H1 (cell line): ENCODE measurements at regions not wholly inside any gene's neighbourhood (a gene's known extent, or its start where the extent isn't known, plus 50 kb on each side); places are given as distances from the start of the nearest gene placed in this dataset.

Experiments
- CTCF ChIA-PET: fragments of 300-600 bp; sonication (Branson Sonifier 250); formaldehyde crosslinking; loops from one replicate; lab custom pipeline; 2021; ENCODE audit not compliant: partially characterized antibody; lab: Charles Lee
- POLR2A ChIA-PET: fragments of 300-600 bp; sonication (Branson Sonifier 250); formaldehyde crosslinking; loops from one replicate; lab custom pipeline; 2021; ENCODE audit warnings: inconsistent platforms; ENCODE audit not compliant: partially characterized antibody; lab: Charles Lee
- DNase-seq, 2 experiments: peaks; one replicate each; pipeline versions ENCODE4 v3.0.0 to v3.0.0-alpha.2; 2010 to 2022; ENCODE audit warnings: low spot score in 2 of 2, low read depth in 1 of 2, mixed read lengths in 1 of 2
- FAIRE-seq: peaks from 2 replicates; lab custom pipeline; 2011; peaks lifted over from hg19 to GRCh38; lab: Jason Lieb, UNC
- H2AFZ ChIP-seq: 2 replicates; pipeline ENCODE4 v1.8.1; 2012; ENCODE audit warnings: low read length, inconsistent platforms
- H2AK5ac ChIP-seq: 2 replicates; pipeline ENCODE4 v1.6.1; 2013; ENCODE audit warnings: low read depth, low read length
- H2BK120ac ChIP-seq: replicated peaks from 2 replicates; pipeline ENCODE3; 2013; ENCODE audit warnings: low read depth, low read length, inconsistent platforms
- H2BK12ac ChIP-seq: 2 replicates; pipeline ENCODE4 v1.6.1; 2013; ENCODE audit warnings: low read depth, low read length
- H2BK15ac ChIP-seq: 2 replicates; pipeline ENCODE4 v1.6.1; 2013; ENCODE audit warnings: low read length
- H2BK20ac ChIP-seq: 2 replicates; pipeline ENCODE4 v1.6.1; 2013; ENCODE audit warnings: low read length
- H2BK5ac ChIP-seq: 2 replicates; pipeline ENCODE4 v1.6.1; 2013; ENCODE audit warnings: low read depth, low read length
- H3K14ac ChIP-seq: 2 replicates; pipeline ENCODE4 v1.6.1; 2013; ENCODE audit warnings: inconsistent platforms; ENCODE audit not compliant: insufficient read length
- H3K18ac ChIP-seq: 2 replicates; pipeline ENCODE4 v1.6.1; 2013; ENCODE audit warnings: low read length; ENCODE audit errors: extremely low read depth
- H3K23ac ChIP-seq: 2 replicates; pipeline ENCODE4 v1.6.1; 2013; ENCODE audit warnings: inconsistent platforms; ENCODE audit not compliant: insufficient read length
- H3K23me2 ChIP-seq: 2 replicates; pipeline ENCODE4 v1.6.1; 2013; ENCODE audit warnings: low read depth, low read length
- H3K27ac ChIP-seq: 2 replicates; pipeline ENCODE4 v1.6.1; 2011; ENCODE audit warnings: low read depth, low read length, inconsistent platforms
- H3K27me3 ChIP-seq, 4 experiments: replicated peaks in 1 of 4; 1 replicate in 1 of 4; 2 replicates in 3 of 4; pipeline versions ENCODE4 v1.6.1 to v1.8.1; 2011 to 2013; ENCODE audit warnings: low read length in 3 of 4, mild to moderate bottlenecking in 3 of 4, inconsistent platforms in 2 of 4, mixed read lengths in 2 of 4, moderate library complexity in 1 of 4; ENCODE audit not compliant: control insufficient read depth in 3 of 4, insufficient read depth in 3 of 4; ENCODE audit errors: extremely low read depth in 1 of 4
- H3K36me3 ChIP-seq, 4 experiments: 2 replicates each; pipeline versions ENCODE4 v1.6.1 to v1.8.1; 2011 to 2013; ENCODE audit warnings: mild to moderate bottlenecking in 4 of 4, low read length in 3 of 4, moderate library complexity in 2 of 4, control low read depth in 1 of 4, inconsistent platforms in 1 of 4; ENCODE audit not compliant: insufficient read depth in 4 of 4, control insufficient read depth in 2 of 4
- H3K4ac ChIP-seq: replicated peaks from 2 replicates; pipeline ENCODE3; 2013; ENCODE audit warnings: low read length, low read depth, mixed read lengths, inconsistent platforms; ENCODE audit not compliant: insufficient read length
- H3K4me1 ChIP-seq, 4 experiments: replicated peaks in 1 of 4; 1 replicate in 1 of 4; 2 replicates in 3 of 4; pipeline versions ENCODE4 v1.6.1 to v1.8.1; 2011 to 2013; ENCODE audit warnings: low read length in 3 of 4, inconsistent platforms in 2 of 4, mixed read lengths in 1 of 4; ENCODE audit not compliant: insufficient read depth in 4 of 4, control insufficient read depth in 3 of 4
- H3K4me2 ChIP-seq, 2 experiments: 2 replicates each; pipeline versions ENCODE4 v1.6.1 to v1.8.1; 2011 to 2013; ENCODE audit warnings: low read depth in 2 of 2, low read length in 2 of 2, control low read depth in 1 of 2, inconsistent platforms in 1 of 2, mild to moderate bottlenecking in 1 of 2; ENCODE audit not compliant: insufficient read depth in 1 of 2
- H3K4me3 ChIP-seq, 4 experiments: fragments of 200-600, 300-600 bp in 1 of 4; sonication (generic), shearing (Covaris generic), sonication (Bioruptor Twin) in 1 of 4; 2 replicates each; pipeline versions ENCODE4 v1.5.1 to v1.8.1; 2011 to 2016; ENCODE audit warnings: low read length in 4 of 4, low read depth in 3 of 4, control low read depth in 2 of 4, inconsistent platforms in 2 of 4, mild to moderate bottlenecking in 2 of 4, mixed read lengths in 1 of 4, moderate library complexity in 1 of 4; ENCODE audit not compliant: insufficient read depth in 2 of 4; ENCODE audit errors: extremely low read depth in 1 of 4
- H3K56ac ChIP-seq: replicated peaks from 2 replicates; pipeline ENCODE3; 2013; ENCODE audit warnings: low read depth, mild to moderate bottlenecking, mixed read lengths, low read length, inconsistent platforms; ENCODE audit not compliant: insufficient read length
- H3K79me1 ChIP-seq: 2 replicates; pipeline ENCODE4 v1.6.1; 2013; ENCODE audit warnings: low read depth, low read length, control low read depth
- H3K79me2 ChIP-seq, 2 experiments: 2 replicates each; pipeline versions ENCODE4 v1.6.1 to v1.8.1; 2012 to 2013; ENCODE audit warnings: low read length in 2 of 2, mild to moderate bottlenecking in 2 of 2, inconsistent platforms in 1 of 2; ENCODE audit not compliant: insufficient read depth in 2 of 2, control insufficient read depth in 1 of 2
- H3K9ac ChIP-seq, 4 experiments: replicated peaks in 1 of 4; 1 replicate in 1 of 4; 2 replicates in 3 of 4; pipeline versions ENCODE4 v1.6.1 to v1.8.1; 2011 to 2013; ENCODE audit warnings: low read depth in 3 of 4, low read length in 3 of 4, control low read depth in 2 of 4, mild to moderate bottlenecking in 2 of 4, moderate library complexity in 2 of 4, inconsistent platforms in 1 of 4; ENCODE audit errors: extremely low read depth in 1 of 4
- H3K9me3 ChIP-seq, 2 experiments: 2 replicates each; pipeline versions ENCODE4 v1.6.1 to v1.8.1; 2012 to 2013; ENCODE audit warnings: mild to moderate bottlenecking in 2 of 2, moderate library complexity in 2 of 2, control low read depth in 1 of 2, inconsistent platforms in 1 of 2, low read depth in 1 of 2, low read length in 1 of 2, mixed read lengths in 1 of 2; ENCODE audit not compliant: insufficient read depth in 2 of 2
- H4K20me1 ChIP-seq, 2 experiments: replicated peaks in 1 of 2; 2 replicates each; pipeline versions ENCODE3 to v1.8.1; 2011 to 2013; ENCODE audit warnings: inconsistent platforms in 2 of 2, low read length in 2 of 2, mild to moderate bottlenecking in 1 of 2; ENCODE audit not compliant: insufficient read depth in 2 of 2, control insufficient read depth in 1 of 2
- H4K5ac ChIP-seq: 2 replicates; pipeline ENCODE4 v1.6.1; 2013; ENCODE audit warnings: low read length, low read depth, mixed read lengths, inconsistent platforms; ENCODE audit not compliant: insufficient read length
- H4K8ac ChIP-seq: 2 replicates; pipeline ENCODE4 v1.8.0; 2013; ENCODE audit warnings: mild to moderate bottlenecking, moderate library complexity, low read length, inconsistent platforms; ENCODE audit not compliant: insufficient read depth; ENCODE audit errors: extremely low read depth
- H4K91ac ChIP-seq: replicated peaks from 2 replicates; pipeline ENCODE3; 2013; ENCODE audit warnings: low read length, mixed read lengths, inconsistent platforms; ENCODE audit not compliant: insufficient read length
- RNF2 ChIP-seq: fragments of 200-900, 300-1000 bp; sonication (generic); IDR thresholded peaks from 2 replicates; pipeline ENCODE4 v1.7.1; 2016; ENCODE audit warnings: borderline replicate concordance, low read depth, mild to moderate bottlenecking, antibody characterized with exemption, low read length; ENCODE audit not compliant: poor library complexity, severe bottlenecking; ENCODE audit errors: missing control alignments
- WGBS, 2 experiments: shearing (Covaris generic) in 1 of 2; methylation state at CpG; one replicate each; pipeline versions ENCODE4 v1.1.6 to v1.1.7; 2013 to 2015; ENCODE audit warnings: low lambda C conversion rate in 2 of 2, mixed read lengths in 2 of 2, inconsistent platforms in 1 of 2, low coverage in 1 of 2, missing lambda C conversion rate in 1 of 2; ENCODE audit not compliant: insufficient replicate concordance in 2 of 2, insufficient coverage in 1 of 2, insufficient read length in 1 of 2; ENCODE audit errors: extremely low coverage in 1 of 2, missing lambda C conversion rate in 1 of 2; 5-methylcytosine and 5-hydroxymethylcytosine counted together

DNA sequence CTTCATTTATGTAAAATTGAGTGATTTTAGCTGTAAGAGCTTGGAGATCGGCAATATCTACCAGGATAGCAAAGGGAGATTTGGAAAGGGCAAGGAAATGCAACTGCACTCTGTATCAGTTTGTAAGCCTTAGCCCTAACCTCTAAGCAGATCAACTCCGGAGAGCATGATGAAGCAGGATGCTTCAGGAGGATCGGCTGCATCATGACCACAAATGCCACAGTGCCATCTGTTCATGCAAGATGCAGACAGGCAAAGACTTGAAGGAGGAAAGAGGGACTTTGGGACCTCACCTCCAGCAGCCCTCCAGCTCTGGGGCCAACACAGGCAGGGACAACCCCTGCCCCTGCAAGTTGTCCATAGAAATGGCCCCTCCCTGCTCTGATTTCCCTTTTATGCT, 377.6 kb upstream of the GATB start:
- Histone ChIP-seq H3K36me3 (no peaks in the 10 kb centered on the region), H3K9ac (no peak overlapping the region), H2BK5ac (no peak overlapping the region), H3K14ac (no peak overlapping the region), H4K8ac (0 out of 2 replicates have a peak overlapping the region, but pooled peaks have one; percentile 3), H3K27me3 (no peaks in the 10 kb centered on the region), H3K79me1 (no peaks in the 10 kb centered on the region), H3K4ac (no peak overlapping the region), H3K79me2 (no peaks in the 10 kb centered on the region), H2BK12ac (no peak overlapping the region), H3K23me2 (no peaks in the 10 kb centered on the region), H2AFZ (no peak overlapping the region), H3K23ac (no peak overlapping the region), H2BK20ac (no peak overlapping the region), H3K27ac (no peak overlapping the region), H3K9me3 (no peaks in the 10 kb centered on the region), H2AK5ac (no peak overlapping the region), H4K20me1 (no peaks in the 10 kb centered on the region), H3K18ac (no peak overlapping the region), H3K56ac (no peak overlapping the region), H4K91ac (no peak overlapping the region), H2BK120ac (no peak overlapping the region), H3K4me1 (no peaks in the 10 kb centered on the region), H4K5ac (no peak overlapping the region), H3K4me3 (no peak overlapping the region), H3K4me2 (no peak overlapping the region), H2BK15ac (no peak overlapping the region)
- TF ChIP-seq RNF2 = no peak
- ChIA-PET POLR2A (no interaction called here), CTCF (interaction anchor here (0.6 kb wide), 1 partner anchor 114 kb away, joined by 3 read pairs; no protein-coding TSS in a partner anchor)
- 83% methylated on average over 2 of the region's 3 CpGs; no CpG with 5 or more reads in 1 of the 2 experiments for WGBS, 2 experiments
- DNase-seq = no peak
- no peak for FAIRE-seq
